PFSK-1 (cell line): ENCODE measurements at regions not wholly inside any gene's neighbourhood (a gene's known extent, or its start where the extent isn't known, plus 50 kb on each side); places are given as distances from the start of the nearest gene placed in this dataset.

ENCODE experiments used
- POLR2AphosphoS5 ChIP-seq: IDR thresholded peaks from 2 replicates; pipeline ENCODE4 v1.6.1; 2012; ENCODE audit warnings: low read depth, mild to moderate bottlenecking, control low read depth, low read length, moderate library complexity
- SIN3A ChIP-seq: IDR thresholded peaks from 2 replicates; pipeline ENCODE4 v1.6.1; 2012; ENCODE audit warnings: mild to moderate bottlenecking, low read length, moderate library complexity, borderline replicate concordance; ENCODE audit not compliant: insufficient read depth
- TAF1 ChIP-seq: IDR thresholded peaks from 2 replicates; pipeline ENCODE4 v1.6.1; 2012; ENCODE audit warnings: low read length, control low read depth, borderline replicate concordance; ENCODE audit not compliant: insufficient read depth

DNA sequence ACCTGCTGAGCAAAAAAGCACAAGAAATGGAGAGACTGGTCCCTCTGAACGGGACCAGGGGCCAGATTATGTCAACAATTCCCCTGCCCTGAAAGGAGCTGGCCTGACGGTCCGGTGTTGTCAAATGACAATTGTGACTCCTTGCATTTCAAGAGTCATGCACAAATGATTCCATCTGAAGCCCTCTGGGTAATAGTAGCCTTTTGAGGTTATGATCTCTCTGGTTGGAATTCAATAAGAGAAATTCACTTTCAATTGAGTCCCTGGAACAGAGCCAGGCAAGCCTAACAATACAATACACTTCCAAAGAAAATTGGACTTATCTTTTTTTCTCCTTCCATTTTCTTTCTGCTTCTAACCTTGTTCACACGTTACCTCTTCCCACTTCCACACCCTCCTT is 116.9 kb downstream of the C1D start:
- TF ChIP-seq POLR2AphosphoS5 (no peak), SIN3A (no peak), TAF1 (no peak)
